ENCODE measurements at regions not wholly inside any gene's neighbourhood (a gene's known extent, or its start where the extent isn't known, plus 50 kb on each side); places are given as distances from the start of the nearest gene placed in this dataset.
"Not testable (repeated sequence)": the region's sequence is repeated elsewhere in the genome, so short reads cannot be mapped to it uniquely, and the experiment has no call there.

GRCh38 chr6:137709424-137710236 is 157.4 kb upstream of the TNFAIP3 start:
- no peak for DNase-seq (ENCODE audit: low read depth, low spot score)

DNA sequence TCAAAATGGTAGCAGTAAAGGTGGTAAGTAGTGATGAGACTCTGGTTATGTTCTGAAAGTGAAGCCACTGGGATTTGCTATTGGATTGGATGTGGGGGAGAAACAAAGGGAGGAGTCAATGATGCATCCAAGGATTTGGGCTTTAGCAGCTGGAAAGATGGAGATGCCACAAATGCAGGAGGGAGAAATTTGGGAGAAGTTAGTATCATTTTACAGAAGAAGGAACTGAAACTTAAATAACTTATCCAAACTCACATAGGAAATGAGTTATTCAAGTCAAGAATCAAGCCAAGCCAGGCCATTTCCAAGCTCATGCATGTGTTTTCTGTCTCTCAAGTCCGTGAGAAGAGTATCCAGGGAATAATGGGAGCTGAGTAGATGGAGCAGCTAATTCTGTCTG is 155.1 kb upstream of the TNFAIP3 start:
- DNase-seq (ENCODE audit: low read depth, low spot score): no peak

GRCh38 chr6:137712587-137712986 is 154.5 kb upstream of the TNFAIP3 start:
- DNase-seq (ENCODE audit: low read depth, low spot score): no peak

GRCh38 chr6:137715589-137716045 is 151.4 kb upstream of the TNFAIP3 start:
- no peak for DNase-seq (ENCODE audit: low read depth, low spot score)

DNA sequence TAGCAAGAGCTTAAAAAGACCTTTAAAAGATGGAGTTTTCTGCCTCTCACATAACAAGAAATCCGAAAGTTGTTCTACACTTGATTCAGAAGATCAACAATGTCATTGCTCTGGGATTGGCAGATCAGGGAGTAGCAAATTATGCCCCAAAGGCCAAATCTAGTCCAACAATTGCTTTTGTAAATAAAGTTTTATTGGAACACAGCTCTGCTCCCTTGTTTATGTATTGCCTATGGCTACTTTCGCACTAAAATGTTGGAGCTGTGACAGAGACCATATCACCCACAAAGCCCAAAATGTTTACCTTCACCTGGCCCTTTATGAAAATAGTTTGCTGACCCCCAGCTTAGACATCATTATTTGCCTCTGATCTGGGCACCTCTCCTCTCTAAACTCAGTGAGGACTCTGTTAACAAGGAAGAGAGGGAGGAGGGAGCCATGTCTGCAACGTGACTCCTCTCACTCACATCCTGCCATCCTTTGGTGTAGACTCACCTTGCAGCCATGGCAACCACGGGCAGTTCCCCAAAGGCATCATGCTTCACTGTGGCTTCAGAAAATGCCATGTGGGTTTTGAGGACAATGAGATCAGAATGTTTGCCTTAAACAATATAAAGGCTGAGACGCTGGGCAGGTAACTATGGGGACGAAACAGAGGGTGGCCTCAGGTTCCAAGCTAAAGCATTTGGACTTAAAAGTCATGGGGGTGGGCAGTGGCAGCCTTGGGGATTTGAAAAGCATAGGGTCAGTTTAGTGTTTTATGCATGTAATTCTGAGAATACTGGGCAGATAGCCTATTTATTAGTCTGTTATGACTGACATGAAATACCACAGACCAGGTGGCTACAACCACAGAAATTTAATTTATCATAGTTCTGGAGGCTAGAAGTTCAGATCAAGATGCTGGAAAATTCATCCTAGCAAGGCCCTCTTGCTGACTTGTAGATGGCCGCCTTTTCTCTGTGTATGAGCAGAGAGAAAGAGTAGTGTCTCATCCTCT is 149.7 kb upstream of the TNFAIP3 start:
- no peak for DNase-seq (ENCODE audit: low read depth, low spot score)

DNA sequence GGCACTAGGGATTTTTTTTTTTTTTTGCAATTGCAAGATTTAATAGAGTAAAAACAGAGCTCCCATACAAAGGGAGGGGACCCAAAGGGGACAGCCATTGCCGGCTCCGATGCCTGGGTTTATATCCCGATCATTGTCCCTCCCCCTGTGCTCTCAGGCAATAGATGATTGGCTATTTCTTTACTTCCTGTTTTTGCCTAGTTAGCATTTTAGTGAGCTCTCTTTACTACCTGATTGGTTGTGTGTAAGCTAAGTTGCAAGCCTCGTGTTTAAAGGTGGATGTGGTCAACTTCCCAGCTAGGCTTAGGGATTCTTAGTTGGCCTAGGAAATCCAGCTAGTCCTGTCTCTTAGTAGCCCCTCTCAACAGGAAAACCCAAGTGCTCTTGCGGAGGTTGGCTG is 148.2 kb upstream of the TNFAIP3 start:
- not testable (repeated sequence) for DNase-seq (ENCODE audit: low read depth, low spot score)

- no peak for DNase-seq (ENCODE audit: low read depth, low spot score)
Measured at GRCh38 chr6:137722749-137723272, 144.2 kb upstream of the TNFAIP3 start.

GRCh38 chr6:137723273-137724017 is 143.6 kb upstream of the TNFAIP3 start:
- no peak for DNase-seq (ENCODE audit: low read depth, low spot score)

DNA sequence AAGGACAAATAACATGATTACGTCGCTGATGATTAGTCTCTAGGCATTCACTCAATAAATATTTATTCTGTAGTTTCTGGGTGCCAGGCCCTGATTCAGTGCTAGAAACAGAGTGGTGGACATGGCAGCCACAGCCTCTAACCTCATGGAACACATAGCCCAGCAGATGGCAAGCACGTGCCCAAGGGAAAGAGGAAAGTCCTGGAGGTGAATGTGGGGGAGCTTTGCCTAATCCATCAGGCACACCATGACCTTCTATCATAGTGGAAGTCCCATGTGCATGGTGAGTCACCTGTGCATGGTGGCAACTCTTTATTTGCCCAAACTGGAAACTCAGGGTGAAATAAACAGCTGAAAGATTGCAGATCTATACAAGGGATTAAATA is 143.0 kb upstream of the TNFAIP3 start:
- DNase-seq (ENCODE audit: low read depth, low spot score): no peak

DNA sequence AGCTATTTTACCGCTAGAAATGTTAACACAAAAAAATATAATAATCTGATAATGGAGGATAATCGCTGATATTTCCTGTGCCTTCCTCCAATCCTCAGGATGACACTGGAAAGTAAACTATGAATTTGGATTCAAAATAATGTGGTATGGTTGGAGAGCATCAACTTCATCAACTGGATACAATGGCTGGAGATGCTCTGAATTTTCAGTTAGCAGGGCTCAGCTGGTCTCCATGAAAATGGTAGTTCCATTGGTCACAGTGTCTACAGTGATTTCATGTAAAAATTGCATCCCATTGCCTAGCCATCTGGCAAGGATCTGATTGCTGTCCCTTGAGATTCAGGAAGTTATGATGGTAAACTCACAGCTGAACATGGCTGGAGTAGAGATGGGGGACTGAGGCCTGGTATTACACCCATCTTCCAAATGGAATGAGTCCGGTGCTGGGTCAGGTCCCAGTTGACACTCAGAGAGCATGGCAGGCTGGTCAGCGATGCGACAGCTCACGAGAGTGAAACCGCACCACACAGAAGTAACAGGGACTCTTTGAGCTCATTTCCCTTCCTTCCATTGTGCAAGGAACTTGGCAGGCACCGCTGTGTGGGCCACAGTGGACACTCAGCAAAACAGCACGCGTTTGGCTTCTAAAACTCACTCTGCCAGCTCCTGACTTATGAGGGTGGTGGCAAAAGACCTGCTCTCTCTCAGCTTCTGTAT is 142.4 kb upstream of the TNFAIP3 start:
- DNase-seq (ENCODE audit: low read depth, low spot score): no peak

GRCh38 chr6:137725949-137726348 is 141.1 kb upstream of the TNFAIP3 start:
- DNase-seq (ENCODE audit: low read depth, low spot score): no peak

GRCh38 chr6:137726582-137726981 is 140.5 kb upstream of the TNFAIP3 start:
- DNase-seq (ENCODE audit: low read depth, low spot score): no peak

DNA sequence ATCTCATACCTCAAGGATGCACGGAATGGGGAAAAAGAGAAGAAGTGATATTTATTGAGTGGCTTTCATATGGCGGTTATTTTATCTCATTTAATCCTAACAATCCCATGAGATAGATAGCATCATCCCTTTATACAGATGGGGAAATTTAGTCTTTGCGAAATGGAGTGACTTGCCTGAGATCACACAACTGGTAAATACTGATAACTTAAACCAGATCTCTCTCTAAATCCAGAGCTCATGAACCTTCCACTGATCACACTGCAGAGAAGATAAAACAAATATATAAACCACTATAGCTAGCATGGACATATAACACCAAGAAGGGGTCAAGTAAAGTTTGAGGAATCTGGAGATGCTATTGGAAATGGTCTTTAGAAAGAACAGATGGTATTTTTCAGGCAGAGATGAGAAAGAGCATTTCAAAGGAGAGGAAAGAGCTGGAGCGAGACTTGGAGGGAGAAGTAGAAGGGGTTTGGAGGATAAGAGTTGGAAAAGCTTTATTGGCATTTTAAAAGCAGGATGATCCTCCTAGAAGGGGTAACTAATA is 139.8 kb upstream of the TNFAIP3 start:
- DNase-seq (ENCODE audit: low read depth, low spot score): no peak

DNA sequence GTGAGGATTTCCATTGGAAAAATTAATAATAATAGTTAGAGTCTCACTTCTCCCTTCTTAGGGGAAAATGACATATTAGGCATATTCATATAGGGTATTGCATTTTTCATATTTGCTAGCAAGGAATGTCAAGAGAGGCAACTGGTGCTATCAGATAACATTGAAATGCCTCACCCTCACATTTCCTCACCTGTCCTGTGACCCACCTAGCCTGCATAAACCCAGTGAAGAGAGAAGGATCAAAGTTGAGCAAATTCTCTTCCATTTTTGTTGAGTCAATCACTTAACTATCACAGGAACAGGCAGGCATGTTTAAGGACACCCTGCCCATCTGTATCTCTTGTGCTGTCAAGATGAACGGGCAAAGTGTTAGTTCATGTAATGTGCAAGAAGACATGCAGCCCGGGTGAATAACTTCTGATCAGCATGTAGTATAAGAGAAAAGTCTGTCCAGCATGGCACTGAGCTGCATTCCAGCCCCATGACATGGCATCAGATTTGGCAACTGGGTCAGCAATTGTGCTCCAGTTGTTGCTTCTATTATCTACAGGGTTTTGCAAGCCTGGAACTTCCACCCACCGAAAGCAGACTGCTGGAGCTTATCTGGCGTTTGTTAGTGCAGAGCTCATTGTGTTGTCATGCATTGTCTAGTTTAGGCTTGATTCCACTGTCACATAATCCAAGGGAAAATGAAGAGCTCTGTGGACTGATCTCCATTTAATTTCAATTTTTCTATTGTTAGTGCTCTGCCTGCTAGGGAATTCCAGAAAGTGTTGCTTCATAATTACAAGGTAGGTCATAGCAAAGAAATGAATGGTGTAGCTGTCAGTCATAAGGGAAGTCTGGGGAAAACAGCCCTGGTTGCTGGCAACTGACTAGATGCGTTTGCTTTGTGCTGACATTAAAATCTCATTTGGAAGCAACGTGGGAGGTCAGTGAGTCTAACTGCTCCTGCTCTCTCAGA is 138.4 kb upstream of the TNFAIP3 start:
- DNase-seq (ENCODE audit: low read depth, low spot score): no peak

- no peak for DNase-seq (ENCODE audit: low read depth, low spot score)
Measured at GRCh38 chr6:137729866-137730629, 137.0 kb upstream of the TNFAIP3 start.

DNA sequence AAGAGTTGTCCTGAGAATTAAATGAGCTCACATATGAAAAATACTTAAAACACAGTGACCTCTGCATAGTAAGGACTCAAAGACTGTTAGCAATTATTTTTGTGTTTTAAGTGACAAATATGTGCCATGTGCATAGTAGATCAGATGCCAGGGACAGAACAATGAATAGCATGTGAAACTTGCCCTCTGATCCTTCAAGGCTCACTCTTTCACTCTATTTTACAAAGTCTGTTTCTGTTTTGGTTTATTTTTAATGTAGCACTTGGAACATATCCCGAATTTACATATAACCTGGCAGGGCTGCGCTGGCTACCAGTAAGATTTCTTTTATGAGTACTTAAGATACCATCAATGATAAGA is 135.5 kb upstream of the TNFAIP3 start:
- no peak for DNase-seq (ENCODE audit: low read depth, low spot score)

DNA sequence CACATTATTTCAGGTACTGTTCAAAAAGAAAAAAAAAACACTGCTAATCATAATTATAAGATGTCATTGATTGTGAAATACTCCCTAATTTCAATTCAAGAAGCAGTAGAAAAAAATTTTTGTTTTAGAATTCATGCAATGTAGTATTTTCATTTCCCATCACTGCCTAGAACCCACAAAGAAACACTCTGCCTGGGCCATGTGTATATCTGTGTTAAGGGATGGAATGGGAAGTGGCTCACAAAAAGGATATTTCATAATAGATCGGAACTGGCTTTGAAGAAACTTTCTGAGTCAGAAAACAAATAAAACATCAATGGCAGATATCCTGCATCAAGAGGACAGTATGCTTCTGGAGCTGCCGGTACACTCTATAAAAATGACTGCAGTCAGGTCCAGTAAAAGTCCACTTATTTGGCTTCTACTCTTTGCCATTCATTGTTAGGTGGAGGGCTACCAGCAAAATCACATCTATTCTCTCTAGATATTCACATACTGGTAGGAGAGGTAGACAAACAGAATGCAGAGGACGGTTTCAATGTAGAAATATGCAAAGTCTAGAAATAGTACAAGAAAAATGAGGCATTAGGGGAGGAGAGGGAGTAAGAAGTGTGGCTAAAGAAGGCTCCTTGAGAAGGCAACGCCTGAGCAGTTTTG is 135.0 kb upstream of the TNFAIP3 start:
- no peak for DNase-seq (ENCODE audit: low read depth, low spot score)

DNA sequence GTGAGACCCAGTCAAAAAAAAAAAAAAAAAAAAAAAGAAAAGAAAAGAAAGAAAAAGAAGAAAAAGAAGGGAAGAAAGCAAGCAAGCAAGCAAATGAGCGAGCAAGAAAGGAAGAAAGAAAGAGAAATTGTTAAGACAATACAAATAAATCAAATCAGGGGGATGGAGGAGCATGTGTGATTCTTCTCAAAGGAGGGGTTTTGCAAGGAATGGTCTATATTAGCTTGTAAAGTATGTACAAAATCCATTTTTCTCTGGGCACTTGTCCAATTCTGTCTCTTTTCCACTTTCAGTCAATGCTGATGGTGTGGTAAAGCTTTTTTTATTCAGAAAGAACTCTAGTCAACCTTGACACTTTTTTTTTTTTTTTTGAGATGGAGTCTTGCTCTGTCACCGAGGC is 133.7 kb upstream of the TNFAIP3 start:
- DNase-seq (ENCODE audit: low read depth, low spot score): no peak

Measured in brain pericyte (primary cell).